RWPE2 (cell line): ENCODE measurements at regions not wholly inside any gene's neighbourhood (a gene's known extent, or its start where the extent isn't known, plus 50 kb on each side); places are given as distances from the start of the nearest gene placed in this dataset.
"Not testable (repeated sequence)": the region's sequence is repeated elsewhere in the genome, so short reads cannot be mapped to it uniquely, and the experiment has no call there.

Experiments
- ATAC-seq: fragments of 200-7000 bp; cut with Tn5 transposase; 3 replicates; pipeline ENCODE4 v1.9.1; 2021; ENCODE audit warnings: low read depth
- DNase-seq: peaks from one replicate; pipeline ENCODE4 v3.0.0-alpha.2; 2020; ENCODE audit warnings: low spot score
- H3K27ac ChIP-seq: fragments of 450-650 bp; 2 replicates; pipeline ENCODE4 v1.5.1; 2017; ENCODE audit warnings: mild to moderate bottlenecking; ENCODE audit not compliant: poor library complexity, severe bottlenecking
- H3K27me3 ChIP-seq: fragments of 250-450 bp; sonication (Bioruptor Pico); 2 replicates; pipeline ENCODE4 v1.5.1; 2021; ENCODE audit warnings: mild to moderate bottlenecking, moderate library complexity; ENCODE audit not compliant: insufficient read depth, poor library complexity, severe bottlenecking
- H3K36me3 ChIP-seq: fragments of 250-450 bp; sonication (Bioruptor Pico); 2 replicates; pipeline ENCODE4 v1.5.1; 2020; ENCODE audit warnings: low read depth, mild to moderate bottlenecking, moderate library complexity
- H3K4me1 ChIP-seq: fragments of 250-450 bp; sonication (Bioruptor Pico); 2 replicates; pipeline ENCODE4 v1.5.1; 2021; ENCODE audit warnings: mild to moderate bottlenecking, moderate library complexity; ENCODE audit not compliant: insufficient read depth, poor library complexity, severe bottlenecking
- H3K4me3 ChIP-seq: fragments of 250-450 bp; sonication (Bioruptor Pico); 2 replicates; pipeline ENCODE4 v1.5.1; 2021; ENCODE audit warnings: mild to moderate bottlenecking, moderate library complexity; ENCODE audit not compliant: severe bottlenecking
- H3K9me3 ChIP-seq: fragments of 250-450 bp; sonication (Bioruptor Pico); 2 replicates; pipeline ENCODE4 v1.5.1; 2021; ENCODE audit warnings: mild to moderate bottlenecking, moderate library complexity; ENCODE audit not compliant: severe bottlenecking
- CTCF ChIP-seq: fragments of 450-650 bp; IDR thresholded peaks from one replicate; pipeline ENCODE4 v1.5.1; 2017; ENCODE audit warnings: mild to moderate bottlenecking, moderate library complexity; ENCODE audit not compliant: poor library complexity, severe bottlenecking

- DNase-seq (no peak), ATAC-seq (no peak)
- no peaks in the 10 kb centered on the region for H3K27me3 ChIP-seq
- H3K27ac ChIP-seq = no peak overlapping the region
- no peaks in the 10 kb centered on the region for H3K4me1 ChIP-seq
- no peak overlapping the region for H3K4me3 ChIP-seq
- H3K36me3 ChIP-seq = peaks cover 28% of the 10 kb centered on the region
- no peaks in the 10 kb centered on the region for H3K9me3 ChIP-seq
- no peak for TF ChIP-seq CTCF
Measured at GRCh38 chr6:27700337-27700736, 211.9 kb downstream of the OR2B2 start.

- ATAC-seq (peak; percentile 44; the same call in 2 of the 3 replicates), DNase-seq (no peak)
- Histone ChIP-seq H3K27ac (peak overlapping the region; percentile 77), H3K4me1 (peaks cover 3% of the 10 kb centered on the region), H3K9me3 (no peaks in the 10 kb centered on the region), H3K27me3 (no peaks in the 10 kb centered on the region), H3K36me3 (peaks cover 6% of the 10 kb centered on the region; the same call in 1 of the 2 replicates), H3K4me3 (peak overlapping the region; percentile 64)
- no peak for TF ChIP-seq CTCF
Measured at GRCh38 chr6:27694547-27694874, 217.7 kb downstream of the OR2B2 start.

- TF ChIP-seq CTCF = peak; percentile 18
- Histone ChIP-seq H3K4me3 (peak overlapping the region; percentile 64), H3K36me3 (peaks cover 6% of the 10 kb centered on the region; the same call in 1 of the 2 replicates), H3K9me3 (no peaks in the 10 kb centered on the region), H3K27ac (peak overlapping the region; percentile 77), H3K27me3 (no peaks in the 10 kb centered on the region), H3K4me1 (peaks cover 3% of the 10 kb centered on the region)
- DNase-seq (no peak), ATAC-seq (peak; percentile 79)
Measured at GRCh38 chr6:27693766-27694546, 218.2 kb downstream of the OR2B2 start.

- H3K4me1 ChIP-seq, H3K9me3 ChIP-seq, ATAC-seq, H3K4me3 ChIP-seq, H3K36me3 ChIP-seq, H3K27me3 ChIP-seq, H3K27ac ChIP-seq, DNase-seq: not testable (repeated sequence)
Measured at GRCh38 chr6:27692133-27692532, 219.2 kb upstream of the ZNF184 start.

- Histone ChIP-seq H3K27ac (peak overlapping the region; percentile 34), H3K36me3 (no peaks in the 10 kb centered on the region), H3K4me3 (peak overlapping the region; percentile 58), H3K27me3 (no peaks in the 10 kb centered on the region), H3K4me1 (peaks cover 6% of the 10 kb centered on the region), H3K9me3 (no peaks in the 10 kb centered on the region)
- no peak for TF ChIP-seq CTCF
- DNase-seq (peak; percentile 74), ATAC-seq (peak; percentile 82)
Measured at GRCh38 chr6:27688014-27688586, 215.2 kb upstream of the ZNF184 start.
